ENCODE measurements at regions not wholly inside any gene's neighbourhood (a gene's known extent, or its start where the extent isn't known, plus 50 kb on each side); places are given as distances from the start of the nearest gene placed in this dataset.
A peak's percentile ranks its signal among the peaks of the same experiment; 100 is the strongest.

- Histone ChIP-seq H3K4me2 (ENCODE audit: low read length) (no peak overlapping the region), H3K9me3 (ENCODE audit: low read length) (no peaks in the 10 kb centered on the region), H3K27me3 (ENCODE audit: insufficient read depth, low read length) (no peaks in the 10 kb centered on the region), H2AFZ (ENCODE audit: low read length) (no peak overlapping the region), H3K36me3 (ENCODE audit: insufficient read depth, low read length) (no peaks in the 10 kb centered on the region), H3F3A (ENCODE audit: insufficient read depth, low read length) (no peaks in the 10 kb centered on the region), H4K20me1 (ENCODE audit: insufficient read depth, low read length) (no peaks in the 10 kb centered on the region), H3K9ac (ENCODE audit: low read length) (no peak overlapping the region), H3K4me3 (ENCODE audit: low read depth, low read length, poor library complexity, severe bottlenecking) (no peak overlapping the region), H3K79me2 (ENCODE audit: insufficient read depth, low read length) (no peaks in the 10 kb centered on the region), H3K9me2 (ENCODE audit: low read depth, low read length) (no peaks in the 10 kb centered on the region), H3K4me1 (ENCODE audit: insufficient read depth, low read length, severe bottlenecking) (no peaks in the 10 kb centered on the region), H3K27ac (ENCODE audit: low read depth, low read length, poor library complexity, severe bottlenecking) (no peak overlapping the region)
- no peak for TF ChIP-seq EZH2 (IDR thresholded peaks at IDR 0.05; ENCODE audit: borderline replicate concordance, low read length)
- TF ChIP-seq, protein P1, sequence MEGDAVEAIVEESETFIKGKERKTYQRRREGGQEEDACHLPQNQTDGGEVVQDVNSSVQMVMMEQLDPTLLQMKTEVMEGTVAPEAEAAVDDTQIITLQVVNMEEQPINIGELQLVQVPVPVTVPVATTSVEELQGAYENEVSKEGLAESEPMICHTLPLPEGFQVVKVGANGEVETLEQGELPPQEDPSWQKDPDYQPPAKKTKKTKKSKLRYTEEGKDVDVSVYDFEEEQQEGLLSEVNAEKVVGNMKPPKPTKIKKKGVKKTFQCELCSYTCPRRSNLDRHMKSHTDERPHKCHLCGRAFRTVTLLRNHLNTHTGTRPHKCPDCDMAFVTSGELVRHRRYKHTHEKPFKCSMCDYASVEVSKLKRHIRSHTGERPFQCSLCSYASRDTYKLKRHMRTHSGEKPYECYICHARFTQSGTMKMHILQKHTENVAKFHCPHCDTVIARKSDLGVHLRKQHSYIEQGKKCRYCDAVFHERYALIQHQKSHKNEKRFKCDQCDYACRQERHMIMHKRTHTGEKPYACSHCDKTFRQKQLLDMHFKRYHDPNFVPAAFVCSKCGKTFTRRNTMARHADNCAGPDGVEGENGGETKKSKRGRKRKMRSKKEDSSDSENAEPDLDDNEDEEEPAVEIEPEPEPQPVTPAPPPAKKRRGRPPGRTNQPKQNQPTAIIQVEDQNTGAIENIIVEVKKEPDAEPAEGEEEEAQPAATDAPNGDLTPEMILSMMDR (IDR thresholded peaks at IDR 0.05; ENCODE audit: low read length): no peak
Observed at GRCh38 chr16:13507530-13507929, 412.4 kb upstream of the ERCC4 start.

DNA sequence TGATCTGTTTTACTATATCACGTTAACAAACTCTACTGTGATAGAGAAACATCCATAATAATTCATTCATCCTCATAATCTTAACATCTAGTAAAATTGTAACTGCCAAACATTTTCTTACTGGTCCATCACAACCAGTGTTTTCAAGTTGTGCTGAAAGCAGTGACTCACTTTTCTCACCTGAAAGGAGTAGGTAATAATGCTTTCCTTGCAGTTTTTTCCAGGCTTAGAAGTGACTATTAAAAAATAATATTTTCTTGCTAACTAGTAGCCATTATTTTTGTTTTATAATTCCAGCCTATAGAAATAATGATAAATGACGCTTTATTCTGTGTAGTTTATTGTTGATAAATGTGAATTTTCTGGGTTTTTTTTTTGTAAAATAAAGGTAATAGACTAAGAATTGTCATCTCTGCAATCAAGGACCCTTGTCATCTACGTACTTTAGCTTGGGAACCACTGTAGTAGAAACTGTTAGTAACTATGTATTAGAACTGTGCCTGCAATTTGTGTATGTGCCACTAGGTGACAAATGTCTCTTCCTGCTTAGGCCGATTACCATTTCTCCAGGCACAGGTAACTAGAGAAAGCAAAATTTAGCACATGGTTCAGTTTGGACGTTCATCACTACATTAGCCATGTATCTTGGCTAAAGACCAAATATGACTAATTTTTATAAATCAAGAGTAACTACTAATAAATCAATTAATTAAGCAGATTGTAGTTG, 409.4 kb upstream of the ERCC4 start:
- no peaks in the 10 kb centered on the region for H3K9me3 ChIP-seq (ENCODE audit: low read length)
- TF ChIP-seq, protein P1 (IDR thresholded peaks at IDR 0.05; ENCODE audit: low read length): peak; percentile 56
- TF ChIP-seq EZH2 (IDR thresholded peaks at IDR 0.05; ENCODE audit: borderline replicate concordance, low read length): no peak
- no peaks in the 10 kb centered on the region for H3K9me2 ChIP-seq (ENCODE audit: low read depth, low read length)
- H3K79me2 ChIP-seq (ENCODE audit: insufficient read depth, low read length): no peaks in the 10 kb centered on the region
- H3K4me3 ChIP-seq (ENCODE audit: low read depth, low read length, poor library complexity, severe bottlenecking): no peak overlapping the region
- H3K4me1 ChIP-seq (ENCODE audit: insufficient read depth, low read length, severe bottlenecking): no peaks in the 10 kb centered on the region
- no peaks in the 10 kb centered on the region for H3F3A ChIP-seq (ENCODE audit: insufficient read depth, low read length)
- H3K4me2 ChIP-seq (ENCODE audit: low read length): no peak overlapping the region
- H2AFZ ChIP-seq (ENCODE audit: low read length): no peak overlapping the region
- H3K9ac ChIP-seq (ENCODE audit: low read length): no peak overlapping the region
- H3K27me3 ChIP-seq (ENCODE audit: insufficient read depth, low read length): no peaks in the 10 kb centered on the region
- no peaks in the 10 kb centered on the region for H3K36me3 ChIP-seq (ENCODE audit: insufficient read depth, low read length)
- H3K27ac ChIP-seq (ENCODE audit: low read depth, low read length, poor library complexity, severe bottlenecking): no peak overlapping the region
- no peaks in the 10 kb centered on the region for H4K20me1 ChIP-seq (ENCODE audit: insufficient read depth, low read length)

DNA sequence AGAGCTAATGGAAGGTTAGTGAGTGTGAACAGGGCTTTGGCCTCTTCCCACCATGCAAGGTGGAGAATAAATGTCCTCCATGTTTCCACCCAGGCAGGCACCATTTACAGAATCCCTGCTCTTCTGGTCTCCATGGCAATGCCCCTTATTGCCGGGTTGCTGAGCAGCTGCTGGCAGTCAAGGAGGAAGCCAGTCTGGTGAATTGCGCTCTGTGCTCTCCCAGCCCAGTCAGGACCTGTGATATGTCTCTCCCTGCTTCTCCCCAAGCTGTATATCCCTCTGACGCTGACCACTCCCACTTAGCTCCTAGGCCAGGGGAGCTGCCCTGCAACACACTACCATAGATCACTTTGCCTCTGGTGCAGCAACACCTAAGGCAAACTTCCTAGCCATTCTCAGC, 402.1 kb upstream of the ERCC4 start:
- H3K9ac ChIP-seq (ENCODE audit: low read length): no peak overlapping the region
- no peak overlapping the region for H3K4me3 ChIP-seq (ENCODE audit: low read depth, low read length, poor library complexity, severe bottlenecking)
- H3K36me3 ChIP-seq (ENCODE audit: insufficient read depth, low read length): no peaks in the 10 kb centered on the region
- no peaks in the 10 kb centered on the region for H4K20me1 ChIP-seq (ENCODE audit: insufficient read depth, low read length)
- H3F3A ChIP-seq (ENCODE audit: insufficient read depth, low read length): no peaks in the 10 kb centered on the region
- H3K4me1 ChIP-seq (ENCODE audit: insufficient read depth, low read length, severe bottlenecking): no peaks in the 10 kb centered on the region
- H3K27ac ChIP-seq (ENCODE audit: low read depth, low read length, poor library complexity, severe bottlenecking): no peak overlapping the region
- H3K9me2 ChIP-seq (ENCODE audit: low read depth, low read length): no peaks in the 10 kb centered on the region
- no peaks in the 10 kb centered on the region for H3K79me2 ChIP-seq (ENCODE audit: insufficient read depth, low read length)
- TF ChIP-seq, protein P1 (IDR thresholded peaks at IDR 0.05; ENCODE audit: low read length): no peak
- TF ChIP-seq EZH2 (IDR thresholded peaks at IDR 0.05; ENCODE audit: borderline replicate concordance, low read length): no peak
- no peak overlapping the region for H2AFZ ChIP-seq (ENCODE audit: low read length)
- H3K9me3 ChIP-seq (ENCODE audit: low read length): no peaks in the 10 kb centered on the region
- no peak overlapping the region for H3K4me2 ChIP-seq (ENCODE audit: low read length)
- no peaks in the 10 kb centered on the region for H3K27me3 ChIP-seq (ENCODE audit: insufficient read depth, low read length)
